Panc1 (cell line): ENCODE measurements at regions not wholly inside any gene's neighbourhood (a gene's known extent, or its start where the extent isn't known, plus 50 kb on each side); places are given as distances from the start of the nearest gene placed in this dataset.

Experiments used
- CTCF ChIP-seq: fragments of 450-650 bp; IDR thresholded peaks from 2 replicates; pipeline ENCODE4 v1.5.1; 2017; ENCODE audit warnings: mild to moderate bottlenecking
- POLR2AphosphoS5 ChIP-seq: IDR thresholded peaks from 2 replicates; pipeline ENCODE4 v1.6.1; 2012; ENCODE audit warnings: mild to moderate bottlenecking, low read depth, low read length, moderate library complexity
- SIN3A ChIP-seq: IDR thresholded peaks from 2 replicates; pipeline ENCODE4 v1.6.1; 2012; ENCODE audit warnings: low read depth, mild to moderate bottlenecking, low read length, moderate library complexity, borderline replicate concordance; ENCODE audit not compliant: insufficient read depth
- TF ChIP-seq, protein P1 (sequence below), 2 experiments: IDR thresholded peaks; 2 replicates each; pipeline ENCODE4 v1.6.1; 2011 to 2012; ENCODE audit warnings: low read depth in 2 of 2, control low read depth in 1 of 2, low read length in 1 of 2, mild to moderate bottlenecking in 1 of 2, moderate library complexity in 1 of 2; ENCODE audit not compliant: insufficient read depth in 1 of 2

GRCh38 chr12:93205361-93205760, 172.4 kb upstream of the NUDT4 start:
- no peak for TF ChIP-seq CTCF
- TF ChIP-seq POLR2AphosphoS5, result no peak
- no peak for TF ChIP-seq SIN3A
- TF ChIP-seq, protein P1, sequence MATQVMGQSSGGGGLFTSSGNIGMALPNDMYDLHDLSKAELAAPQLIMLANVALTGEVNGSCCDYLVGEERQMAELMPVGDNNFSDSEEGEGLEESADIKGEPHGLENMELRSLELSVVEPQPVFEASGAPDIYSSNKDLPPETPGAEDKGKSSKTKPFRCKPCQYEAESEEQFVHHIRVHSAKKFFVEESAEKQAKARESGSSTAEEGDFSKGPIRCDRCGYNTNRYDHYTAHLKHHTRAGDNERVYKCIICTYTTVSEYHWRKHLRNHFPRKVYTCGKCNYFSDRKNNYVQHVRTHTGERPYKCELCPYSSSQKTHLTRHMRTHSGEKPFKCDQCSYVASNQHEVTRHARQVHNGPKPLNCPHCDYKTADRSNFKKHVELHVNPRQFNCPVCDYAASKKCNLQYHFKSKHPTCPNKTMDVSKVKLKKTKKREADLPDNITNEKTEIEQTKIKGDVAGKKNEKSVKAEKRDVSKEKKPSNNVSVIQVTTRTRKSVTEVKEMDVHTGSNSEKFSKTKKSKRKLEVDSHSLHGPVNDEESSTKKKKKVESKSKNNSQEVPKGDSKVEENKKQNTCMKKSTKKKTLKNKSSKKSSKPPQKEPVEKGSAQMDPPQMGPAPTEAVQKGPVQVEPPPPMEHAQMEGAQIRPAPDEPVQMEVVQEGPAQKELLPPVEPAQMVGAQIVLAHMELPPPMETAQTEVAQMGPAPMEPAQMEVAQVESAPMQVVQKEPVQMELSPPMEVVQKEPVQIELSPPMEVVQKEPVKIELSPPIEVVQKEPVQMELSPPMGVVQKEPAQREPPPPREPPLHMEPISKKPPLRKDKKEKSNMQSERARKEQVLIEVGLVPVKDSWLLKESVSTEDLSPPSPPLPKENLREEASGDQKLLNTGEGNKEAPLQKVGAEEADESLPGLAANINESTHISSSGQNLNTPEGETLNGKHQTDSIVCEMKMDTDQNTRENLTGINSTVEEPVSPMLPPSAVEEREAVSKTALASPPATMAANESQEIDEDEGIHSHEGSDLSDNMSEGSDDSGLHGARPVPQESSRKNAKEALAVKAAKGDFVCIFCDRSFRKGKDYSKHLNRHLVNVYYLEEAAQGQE (IDR thresholded peaks at IDR 0.05; ENCODE audit: insufficient read depth in 1 of 2, low read depth in 2 of 2, low read length in 1 of 2), result no peak
